GM19468 (cell line): ENCODE measurements at regions not wholly inside any gene's neighbourhood (a gene's known extent, or its start where the extent isn't known, plus 50 kb on each side); places are given as distances from the start of the nearest gene placed in this dataset.
"Not testable (repeated sequence)": the region's sequence is repeated elsewhere in the genome, so short reads cannot be mapped to it uniquely, and the experiment has no call there.

Source experiments
- ATAC-seq: cut with Tn5 transposase; IDR thresholded peaks from one replicate; pipeline ENCODE4 v1.9.1; 2021; ENCODE audit warnings: mild to moderate bottlenecking, moderate library complexity, moderate number of reproducible peaks; ENCODE audit not compliant: unreplicated experiment; ENCODE audit errors: extremely low read depth

DNA sequence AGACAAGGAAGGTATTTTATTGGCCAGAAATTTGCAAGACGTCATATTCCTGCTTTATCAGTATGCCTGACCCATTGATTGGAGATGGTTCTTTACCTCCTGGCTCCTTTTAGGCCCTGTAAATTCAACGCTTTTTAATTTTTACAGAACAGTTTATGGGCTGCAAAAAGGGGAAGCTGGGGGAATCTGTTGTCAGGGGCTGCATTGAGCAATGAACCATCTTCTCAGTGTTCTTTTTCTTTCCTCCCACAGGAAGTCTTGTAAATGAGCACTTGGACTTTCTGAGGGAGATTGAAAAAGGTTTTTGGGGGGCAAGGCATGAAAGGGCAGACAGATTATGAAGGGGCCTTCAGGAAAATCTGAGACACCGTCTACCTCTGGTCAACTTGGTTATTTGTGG is 503.6 kb upstream of the TNP1 start:
- ATAC-seq = no peak

DNA sequence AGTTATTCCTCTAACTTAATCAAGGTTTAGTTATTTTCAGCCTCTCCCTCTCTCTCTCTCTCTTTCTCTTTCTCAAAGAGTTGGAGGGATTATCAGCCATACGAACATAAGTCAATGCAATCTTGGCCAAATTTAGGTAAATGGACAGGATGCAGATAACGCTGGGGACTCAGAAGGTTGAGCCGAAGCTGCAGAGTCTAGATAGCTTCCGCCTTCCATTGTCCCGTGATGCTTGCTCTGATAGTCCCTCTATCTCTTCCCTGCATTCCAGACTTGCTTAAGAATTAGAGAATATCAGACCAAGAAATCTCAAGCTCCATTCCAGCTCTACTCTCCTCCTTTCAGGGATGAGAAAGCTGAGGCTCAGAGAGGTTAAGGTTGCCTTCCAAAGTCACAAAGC is 502.8 kb upstream of the TNP1 start:
- no peak for ATAC-seq

DNA sequence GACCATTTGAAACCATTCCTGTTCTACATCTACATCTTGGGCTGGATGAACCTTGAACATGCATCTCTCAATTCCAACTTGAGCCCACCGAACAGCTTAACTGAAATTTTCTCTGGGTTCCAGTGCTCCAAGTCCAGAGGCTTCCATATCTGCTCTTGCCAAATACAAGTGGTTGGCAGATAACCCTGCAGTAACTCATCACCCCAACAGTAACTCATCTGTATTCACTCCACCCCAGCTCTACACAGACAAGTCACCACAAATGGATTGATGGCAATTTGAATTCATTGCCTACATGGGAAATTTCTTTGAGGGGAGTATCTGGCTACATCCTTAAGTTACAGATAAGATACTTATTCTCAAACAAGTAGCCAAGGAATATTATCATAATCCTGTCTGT is 502.4 kb upstream of the TNP1 start:
- no peak for ATAC-seq

DNA sequence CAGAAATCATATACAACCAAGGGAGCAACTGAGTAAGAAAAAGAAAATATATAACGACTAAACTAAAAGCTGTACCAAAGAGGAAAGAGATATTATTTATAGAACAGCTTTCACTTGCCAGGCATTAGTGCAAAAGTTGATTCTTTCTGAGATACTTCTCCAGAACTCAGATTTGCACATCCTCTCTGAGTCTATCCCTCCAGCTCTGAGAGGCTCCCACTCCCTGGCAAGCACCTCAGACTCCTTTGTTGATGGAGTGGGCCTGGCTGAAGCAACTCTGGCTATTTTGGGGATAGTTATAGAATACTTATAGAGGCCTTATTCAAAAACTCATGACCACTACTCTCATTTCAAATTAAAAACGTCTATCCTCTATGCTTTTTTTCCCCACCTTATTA is 501.6 kb upstream of the TNP1 start:
- no peak for ATAC-seq

DNA sequence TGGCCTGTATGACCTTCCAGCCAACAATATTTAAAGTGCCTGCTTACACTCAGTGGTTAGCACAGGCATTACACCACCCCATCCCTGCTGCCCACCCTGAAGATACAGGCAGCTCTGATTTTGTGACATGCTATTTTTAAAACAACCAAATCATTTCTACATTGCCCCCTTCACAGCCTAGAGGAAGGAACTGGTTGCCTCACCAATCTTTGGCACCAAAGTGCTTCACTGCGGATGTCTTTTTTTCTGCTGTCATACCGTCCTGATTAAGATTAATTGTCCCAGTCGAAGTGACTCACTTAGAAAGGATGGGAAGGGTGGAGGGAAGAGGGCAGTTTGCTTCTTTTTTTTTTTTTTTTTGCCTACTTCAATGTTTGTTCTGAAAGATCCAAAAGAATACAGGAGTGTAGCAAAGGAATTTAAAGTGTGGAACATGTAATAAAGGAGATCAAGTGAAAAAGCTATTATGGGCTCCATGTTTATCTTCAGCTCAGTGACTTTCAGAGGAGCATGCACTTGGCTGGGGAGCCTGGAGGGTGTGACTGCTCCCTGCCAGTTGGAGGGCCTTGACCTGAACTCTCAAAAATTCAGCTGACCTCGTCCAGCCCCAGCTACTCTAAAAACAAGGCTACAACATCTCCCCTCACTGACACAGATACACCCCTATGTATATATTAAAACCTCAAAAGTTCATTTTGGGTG is 501.1 kb upstream of the TNP1 start:
- no peak for ATAC-seq

DNA sequence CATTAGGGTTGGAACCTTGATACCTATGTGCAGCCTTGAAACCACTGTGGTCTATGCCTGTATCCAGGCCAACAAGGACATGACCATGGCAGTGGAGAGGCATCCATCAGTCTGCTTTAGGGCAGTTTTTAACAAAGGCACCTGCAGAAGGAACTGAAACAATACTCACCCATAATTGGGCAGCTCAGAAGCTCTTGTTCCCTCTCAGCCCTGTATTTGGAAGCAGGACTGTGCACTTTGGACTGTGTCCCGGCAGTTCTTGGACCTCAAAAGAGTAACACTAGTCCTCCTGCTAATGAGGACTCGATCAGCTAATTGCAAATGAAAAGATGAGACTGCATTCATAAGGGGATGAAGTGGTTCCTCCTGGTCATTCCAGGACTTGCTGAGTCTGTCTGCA is 500.2 kb upstream of the TNP1 start:
- ATAC-seq = no peak

DNA sequence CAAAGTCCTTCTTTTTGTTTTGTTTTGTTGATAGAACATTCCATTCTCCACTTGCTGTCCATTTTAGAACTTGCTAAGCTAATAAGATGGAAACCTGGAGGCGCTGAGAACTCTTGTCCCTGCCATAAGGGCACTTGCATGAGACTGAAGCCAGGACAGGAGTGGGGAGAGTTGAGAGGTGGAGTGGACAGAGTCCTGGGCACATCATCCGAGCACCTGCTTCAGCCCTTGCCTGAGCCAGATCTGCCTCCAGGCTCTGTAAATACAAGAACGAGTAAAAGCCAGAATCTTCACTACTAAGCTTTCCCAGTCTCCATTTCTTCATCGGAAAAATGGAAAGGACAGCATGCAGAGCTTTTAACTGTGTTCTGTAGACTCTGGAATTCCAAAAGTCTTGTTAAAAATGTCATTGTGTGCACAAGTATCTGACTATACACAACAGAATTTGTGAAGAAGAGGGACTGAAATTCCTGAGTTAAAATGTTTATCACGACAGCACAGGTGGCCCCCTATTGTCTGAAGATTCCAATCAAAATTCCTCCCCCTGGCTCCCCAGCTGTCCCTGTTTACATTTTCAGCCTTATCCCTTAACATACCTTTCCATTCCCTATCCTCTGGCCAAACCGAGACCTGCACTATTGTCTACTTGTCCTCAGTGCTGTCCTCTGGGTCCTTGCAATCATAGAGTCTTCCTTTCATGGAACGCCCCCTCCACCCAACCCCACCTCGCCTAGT is 498.2 kb upstream of the TNP1 start:
- ATAC-seq = no peak

DNA sequence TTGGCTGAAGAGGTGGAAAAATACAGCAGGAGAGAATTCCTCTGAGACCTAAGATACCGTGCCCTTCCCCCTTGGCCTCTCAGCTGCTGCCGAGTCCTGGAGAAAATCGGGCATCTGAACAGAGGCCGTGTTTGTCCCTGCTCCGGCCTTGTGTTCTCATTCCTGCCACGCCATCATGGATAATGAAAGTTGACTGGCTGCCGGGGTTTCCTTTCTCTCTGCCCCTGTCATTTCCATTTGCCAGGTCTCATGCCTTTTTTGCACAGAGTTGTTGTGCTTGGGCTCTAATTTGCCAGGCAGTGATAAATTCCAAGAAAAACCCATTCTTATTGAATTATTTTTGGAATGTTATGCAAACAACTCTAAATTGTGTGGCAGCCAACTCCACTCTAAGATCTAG is 496.9 kb upstream of the TNP1 start:
- no peak for ATAC-seq

DNA sequence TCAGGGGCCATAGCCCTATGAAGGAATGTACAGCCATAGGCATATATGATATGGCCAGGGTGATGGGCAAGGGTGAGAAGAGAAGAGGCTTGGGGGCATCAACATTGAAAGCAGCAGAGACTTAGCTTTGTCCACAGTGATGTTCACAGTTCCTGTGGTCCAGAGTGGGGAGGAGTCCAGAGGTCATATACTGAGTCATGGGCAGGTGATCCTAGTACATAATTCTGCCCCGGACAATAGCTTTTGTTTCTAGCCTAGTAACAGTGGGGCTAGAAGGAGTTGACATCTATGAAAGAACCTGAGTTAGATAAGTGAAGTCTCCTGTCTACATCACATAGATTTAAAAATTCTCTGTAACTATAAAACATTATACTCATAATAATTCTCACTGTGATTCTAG is 496.3 kb upstream of the TNP1 start:
- ATAC-seq = no peak

DNA sequence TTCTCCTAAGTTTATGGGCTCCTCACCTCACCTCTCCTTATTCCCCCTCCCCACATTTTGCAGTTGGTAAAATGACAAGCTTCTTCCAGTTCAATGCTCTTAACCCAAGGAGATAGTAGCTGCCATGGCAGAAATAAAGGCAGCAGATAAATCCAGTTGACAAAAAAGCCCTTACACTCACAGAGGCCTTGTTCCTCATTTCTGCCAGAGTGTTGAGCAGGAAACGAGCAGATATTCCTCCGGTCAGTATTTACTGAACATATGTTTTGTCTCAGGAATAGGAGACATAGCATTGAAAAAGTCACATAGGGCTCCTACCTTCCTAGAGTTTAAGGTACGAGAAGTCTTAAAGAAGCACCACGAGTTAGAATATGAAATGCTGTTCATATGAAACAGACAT is 493.7 kb upstream of the TNP1 start:
- ATAC-seq = no peak

DNA sequence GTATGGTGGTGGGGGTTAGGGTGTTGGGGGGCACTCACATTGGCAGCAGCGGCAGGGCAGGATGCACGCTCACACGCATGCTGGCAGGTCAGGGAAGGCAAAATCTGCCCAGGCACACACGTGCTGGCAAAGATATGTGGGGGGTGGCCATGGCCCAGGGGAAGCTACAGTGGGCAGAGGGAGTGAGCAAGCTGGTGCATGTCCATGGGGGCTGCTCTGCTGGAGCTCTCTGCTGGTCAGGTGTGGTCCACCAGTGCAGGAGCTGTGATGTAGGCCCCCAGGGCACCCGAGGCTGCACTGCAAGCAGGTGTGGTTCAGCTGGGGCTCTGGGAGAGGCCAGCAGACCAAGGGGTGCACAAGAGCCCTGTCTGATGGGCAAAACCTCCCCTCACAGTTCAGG is 491.5 kb upstream of the TNP1 start:
- no peak for ATAC-seq

DNA sequence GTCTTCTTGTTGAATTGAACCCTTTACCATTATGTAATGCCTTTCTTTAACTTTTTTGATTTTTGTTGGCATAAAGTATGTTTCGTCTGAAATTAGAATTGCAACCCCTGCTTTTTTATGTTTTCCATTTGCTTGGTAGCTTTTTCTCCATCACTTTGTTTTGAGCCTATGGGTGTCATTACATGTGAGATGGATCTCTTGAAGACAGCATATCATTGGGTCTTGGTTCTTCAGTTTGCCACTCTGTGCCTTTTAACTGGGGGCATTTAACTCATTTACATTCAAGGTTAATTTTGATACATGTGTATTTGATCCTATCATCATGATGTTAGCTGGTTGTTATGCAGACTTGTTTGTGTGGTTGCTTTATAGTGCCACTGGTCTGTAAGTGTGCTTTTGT is 489.4 kb upstream of the TNP1 start:
- ATAC-seq = no peak

DNA sequence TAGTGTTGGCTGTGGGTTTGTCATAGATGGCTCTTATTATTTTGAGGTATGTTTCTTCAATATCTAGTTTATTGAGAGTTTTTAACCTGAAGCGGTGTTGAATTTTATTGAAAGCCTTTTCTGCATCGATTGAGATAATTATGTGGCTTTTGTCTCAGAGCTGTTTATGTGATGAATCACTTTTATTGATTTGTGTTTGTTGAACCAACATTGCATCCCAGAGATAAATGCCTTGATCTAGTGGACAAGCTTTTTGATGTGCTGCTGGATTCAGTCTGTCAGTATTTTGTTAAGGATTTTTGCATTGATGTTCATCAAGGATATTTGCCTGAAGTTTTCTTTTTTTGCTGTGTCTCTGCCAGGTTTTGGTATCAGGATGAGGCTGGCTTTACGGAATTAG is 487.8 kb upstream of the TNP1 start:
- ATAC-seq = not testable (repeated sequence)

DNA sequence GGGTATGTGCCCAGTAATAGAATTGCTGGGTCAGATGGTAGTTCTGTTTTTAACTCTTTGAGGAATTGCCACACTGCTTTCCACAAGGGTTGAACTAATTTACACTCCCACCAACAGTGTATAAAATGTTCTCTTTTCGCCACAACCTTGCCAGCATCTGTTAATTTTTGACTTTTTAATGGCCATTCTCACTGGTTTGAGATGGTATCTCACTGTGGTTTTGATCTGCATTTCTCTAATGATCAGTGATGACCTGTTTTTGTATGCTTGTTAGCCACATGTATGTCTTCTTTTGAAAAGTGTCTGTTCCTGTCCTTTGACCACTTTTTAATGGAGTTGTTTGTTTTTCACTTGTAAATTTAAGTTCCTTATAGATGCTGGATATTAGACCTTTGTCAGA is 486.2 kb upstream of the TNP1 start:
- ATAC-seq = not testable (repeated sequence)

DNA sequence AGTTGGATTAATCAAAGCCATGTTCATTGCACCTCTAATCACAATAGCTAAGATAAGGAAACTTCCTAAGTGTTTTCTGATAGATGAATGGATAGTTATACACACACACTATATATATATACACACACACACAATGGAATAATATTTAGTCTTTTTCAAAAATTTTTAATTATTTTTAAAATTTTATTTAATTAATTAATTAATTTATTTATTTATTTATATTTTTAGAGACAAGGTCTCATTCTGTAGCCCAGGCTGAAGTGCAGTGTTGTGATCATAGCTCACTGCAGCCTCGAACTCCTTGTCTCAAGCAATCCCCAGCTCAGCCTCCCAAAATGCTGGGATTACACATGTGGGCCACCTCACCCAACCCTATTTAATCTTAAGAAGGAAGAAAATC is 481.0 kb upstream of the TNP1 start:
- no peak for ATAC-seq

DNA sequence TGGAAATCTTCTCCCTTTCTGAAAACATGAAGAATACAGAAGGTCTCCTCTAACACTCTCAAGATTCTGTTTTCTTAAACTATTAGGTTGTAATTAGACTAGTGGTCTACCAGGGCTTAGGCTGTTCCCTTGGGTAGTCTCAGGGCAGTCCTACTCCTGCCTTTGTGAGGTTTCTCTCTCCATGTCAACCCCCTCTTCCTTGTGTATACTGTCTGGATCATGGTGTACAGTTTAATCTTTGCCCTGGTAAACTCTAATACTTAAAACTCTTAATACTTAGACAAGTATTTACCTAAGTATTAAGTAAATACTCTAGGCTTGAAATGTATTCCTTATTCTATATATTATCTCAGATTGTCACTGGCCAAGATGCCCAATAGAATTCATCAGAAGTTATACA is 480.3 kb upstream of the TNP1 start:
- ATAC-seq = no peak

DNA sequence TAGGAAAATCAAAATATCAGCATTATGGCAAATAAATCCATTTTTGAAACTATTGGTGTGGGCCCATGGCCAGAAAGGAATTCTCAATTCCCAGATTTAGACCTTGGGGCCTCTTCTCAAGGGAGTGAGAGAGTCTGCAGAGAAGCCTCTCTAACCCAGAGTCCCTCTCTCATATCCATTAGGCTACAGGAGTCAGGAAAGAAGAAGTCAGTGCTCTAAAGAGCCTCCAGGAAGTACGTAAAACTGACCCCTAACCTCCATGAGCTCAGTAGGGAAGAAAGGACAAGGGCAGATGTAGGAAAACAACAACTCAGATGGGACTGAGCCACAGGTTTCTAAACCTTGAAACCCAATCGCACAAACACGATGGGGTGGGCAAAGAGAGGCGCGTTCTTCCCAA is 479.9 kb upstream of the TNP1 start:
- no peak for ATAC-seq

DNA sequence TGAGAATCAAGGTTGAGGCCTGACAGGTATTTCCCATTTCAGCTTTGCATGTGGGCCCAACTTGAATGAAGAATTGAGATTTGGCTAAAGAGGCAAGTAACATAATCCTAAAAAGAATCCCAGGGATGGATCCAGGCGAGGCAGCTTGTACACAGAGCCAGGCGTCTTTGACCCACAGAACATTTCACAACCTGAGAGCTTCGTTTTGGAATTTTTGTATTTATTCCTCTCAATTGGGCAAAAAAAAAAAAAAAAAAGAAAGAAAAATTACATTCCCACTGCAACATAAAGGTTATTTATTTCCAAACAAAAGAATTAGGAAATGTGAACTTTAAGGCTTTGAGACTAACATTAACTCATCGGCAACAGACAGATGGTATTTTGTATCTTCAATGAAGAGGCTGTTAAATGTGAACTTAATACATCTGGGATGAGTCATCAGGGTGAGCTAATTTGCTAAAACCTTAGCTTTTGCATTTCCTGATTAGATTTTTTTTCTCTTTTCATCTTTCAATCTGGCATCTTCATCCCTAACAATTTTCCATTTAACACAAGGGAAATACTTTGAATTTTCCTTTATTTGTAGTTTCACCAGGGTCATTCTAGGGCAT is 478.5 kb upstream of the TNP1 start:
- ATAC-seq = no peak

DNA sequence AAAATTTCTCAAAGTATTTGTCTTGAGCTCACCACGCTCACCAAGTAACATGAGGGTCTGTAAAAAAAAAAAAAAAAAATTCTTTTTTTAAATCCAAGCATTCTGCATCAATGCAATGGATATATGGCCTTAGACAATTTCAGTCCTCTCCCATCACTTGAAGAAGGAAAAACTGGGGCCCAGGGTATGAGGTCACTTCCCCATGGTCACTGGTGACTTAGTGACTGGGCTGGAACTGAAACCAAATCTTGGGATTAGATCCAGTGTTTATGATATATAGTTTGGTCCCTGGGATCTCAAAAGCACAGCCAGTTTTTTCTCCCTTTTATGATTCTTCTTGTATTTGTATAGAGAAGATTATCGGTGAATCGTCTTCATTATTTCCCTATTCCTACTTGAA is 477.9 kb upstream of the TNP1 start:
- no peak for ATAC-seq

DNA sequence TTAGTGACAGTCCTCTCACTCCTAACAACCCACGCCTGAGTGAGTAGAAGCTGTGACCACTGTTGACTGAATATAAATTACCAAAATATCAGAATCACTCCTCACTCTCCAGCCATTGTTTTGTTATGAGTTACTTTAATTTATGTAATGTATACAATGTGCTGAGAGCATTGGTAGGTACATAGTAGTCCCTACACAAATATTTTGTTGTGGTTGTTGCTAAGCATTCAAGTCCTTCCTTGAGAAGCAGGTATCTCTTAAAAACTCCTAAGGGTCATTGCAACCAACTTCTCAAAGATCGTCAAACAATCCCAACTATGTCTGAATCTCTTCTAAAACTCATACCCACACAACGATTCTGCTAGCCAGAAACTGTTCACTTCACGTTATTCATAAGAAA is 476.8 kb upstream of the TNP1 start:
- no peak for ATAC-seq

DNA sequence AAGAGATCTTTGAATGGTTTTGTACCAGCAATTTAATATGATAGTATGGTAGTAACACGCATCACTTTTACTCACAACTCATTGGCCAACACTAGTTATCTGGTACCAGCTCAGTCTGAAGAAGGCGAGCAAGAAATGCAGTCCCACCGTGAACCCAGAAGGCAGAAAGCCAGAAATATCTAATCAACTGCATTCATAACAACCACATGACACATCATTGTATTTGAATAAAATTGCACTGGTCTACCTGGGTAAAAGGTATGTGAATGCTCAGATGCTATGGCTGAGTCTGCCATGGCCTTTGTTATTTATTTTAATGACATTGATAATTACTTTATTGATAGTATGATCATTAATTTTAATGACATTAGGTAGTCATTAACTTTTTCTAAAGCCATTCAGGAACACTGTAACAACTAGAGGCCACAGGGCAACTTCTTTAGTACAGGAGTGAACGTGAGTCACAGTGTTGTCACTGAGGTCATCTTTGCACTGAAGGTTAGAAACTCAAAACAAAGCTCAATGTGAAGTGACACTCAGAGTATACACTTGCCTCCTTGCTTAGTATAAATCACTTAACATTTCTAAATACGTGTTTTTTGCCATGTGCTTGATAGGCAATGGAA is 475.6 kb upstream of the TNP1 start:
- ATAC-seq = no peak
